Vagina (tissue), 2 donors: ENCODE measurements at regions not wholly inside any gene's neighbourhood (a gene's known extent, or its start where the extent isn't known, plus 50 kb on each side); places are given as distances from the start of the nearest gene placed in this dataset.

ENCODE experiments used
- DNase-seq, 2 donors: peaks; one replicate each; pipeline ENCODE4 v3.0.0-alpha.2; 2017; ENCODE audit errors: extremely low spot score in 2 of 2
- H3K27ac ChIP-seq: fragments of 200-600 bp; sonication (generic); one replicate; pipeline ENCODE4 v1.5.1; 2019
- H3K27me3 ChIP-seq: fragments of 200-600 bp; sonication (generic); one replicate; pipeline ENCODE4 v1.5.1; 2019
- H3K36me3 ChIP-seq, 2 donors: fragments of 200-600 bp; sonication (generic); one replicate each; pipeline ENCODE4 v1.5.1; 2017 to 2019
- H3K4me1 ChIP-seq: fragments of 200-600 bp; sonication (generic); one replicate; pipeline ENCODE4 v1.5.1; 2019
- H3K4me3 ChIP-seq, 2 donors: fragments of 200-600 bp; sonication (generic); 1 replicate in 1 of 2; 2 replicates in 1 of 2; pipeline ENCODE4 v1.5.1; 2016 to 2019
- H3K9me3 ChIP-seq: fragments of 200-600 bp; sonication (generic); one replicate; pipeline ENCODE4 v1.5.1; 2019
- POLR2A ChIP-seq, 2 donors: fragments of 450-650 bp; IDR thresholded peaks; one replicate each; pipeline ENCODE4 v1.6.1; 2017; ENCODE audit warnings: antibody characterized with exemption in 2 of 2, mild to moderate bottlenecking in 2 of 2, moderate library complexity in 2 of 2
- POLR2AphosphoS5 ChIP-seq, 2 donors: sonication (generic); formaldehyde crosslinking; IDR thresholded peaks; one replicate each; pipeline ENCODE4 v1.9.0; 2017; ENCODE audit warnings: antibody characterized with exemption in 2 of 2, mild to moderate bottlenecking in 2 of 2, low read depth in 1 of 2; ENCODE audit not compliant: insufficient read depth in 1 of 2
- intact Hi-C: fragments of 100-400 bp; cut with DNase I; formaldehyde crosslinking; loops from one replicate; pipeline ENCODE4 v1.15.1; 2023
- TF ChIP-seq, protein P1 (sequence below), 3 experiments: fragments of 450-650 bp in 2 of 3; fragments of 200-600 bp in 1 of 3; sonication (generic) in 1 of 3; IDR thresholded peaks; one replicate each; pipeline ENCODE4 v1.5.1; 2017 to 2019; ENCODE audit warnings: antibody characterized with exemption in 3 of 3, mild to moderate bottlenecking in 2 of 3, moderate library complexity in 2 of 3

DNA sequence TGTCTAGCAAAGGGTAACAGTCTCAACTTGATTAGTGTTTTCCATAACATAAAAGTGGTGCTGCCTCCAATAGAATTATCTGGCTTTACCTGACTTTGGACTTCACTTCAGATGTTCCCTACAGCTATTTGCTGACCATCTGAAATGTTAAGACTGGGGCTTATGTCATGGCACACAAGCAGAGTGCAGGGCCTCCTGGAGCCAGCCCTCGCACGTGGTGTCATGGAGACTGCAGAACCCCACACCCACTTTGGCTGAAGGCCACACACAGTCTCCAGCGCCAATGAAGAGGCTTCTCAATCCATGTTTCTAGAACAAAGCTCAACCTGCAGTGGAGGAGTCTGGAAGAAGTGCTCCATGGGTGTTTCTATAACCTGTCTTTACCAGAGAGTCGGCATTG, 169.6 kb upstream of the FRMD6 start:
- H3K4me1 ChIP-seq: peaks cover 11% of the 10 kb centered on the region
- intact Hi-C loops: no loop called here
- TF ChIP-seq, protein P1, sequence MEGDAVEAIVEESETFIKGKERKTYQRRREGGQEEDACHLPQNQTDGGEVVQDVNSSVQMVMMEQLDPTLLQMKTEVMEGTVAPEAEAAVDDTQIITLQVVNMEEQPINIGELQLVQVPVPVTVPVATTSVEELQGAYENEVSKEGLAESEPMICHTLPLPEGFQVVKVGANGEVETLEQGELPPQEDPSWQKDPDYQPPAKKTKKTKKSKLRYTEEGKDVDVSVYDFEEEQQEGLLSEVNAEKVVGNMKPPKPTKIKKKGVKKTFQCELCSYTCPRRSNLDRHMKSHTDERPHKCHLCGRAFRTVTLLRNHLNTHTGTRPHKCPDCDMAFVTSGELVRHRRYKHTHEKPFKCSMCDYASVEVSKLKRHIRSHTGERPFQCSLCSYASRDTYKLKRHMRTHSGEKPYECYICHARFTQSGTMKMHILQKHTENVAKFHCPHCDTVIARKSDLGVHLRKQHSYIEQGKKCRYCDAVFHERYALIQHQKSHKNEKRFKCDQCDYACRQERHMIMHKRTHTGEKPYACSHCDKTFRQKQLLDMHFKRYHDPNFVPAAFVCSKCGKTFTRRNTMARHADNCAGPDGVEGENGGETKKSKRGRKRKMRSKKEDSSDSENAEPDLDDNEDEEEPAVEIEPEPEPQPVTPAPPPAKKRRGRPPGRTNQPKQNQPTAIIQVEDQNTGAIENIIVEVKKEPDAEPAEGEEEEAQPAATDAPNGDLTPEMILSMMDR (IDR thresholded peaks at IDR 0.05): no peak
- TF ChIP-seq POLR2A (IDR thresholded peaks at IDR 0.05) (no peak), POLR2AphosphoS5 (IDR thresholded peaks at IDR 0.05; ENCODE audit: insufficient read depth in 1 of 2, low read depth in 1 of 2) (no peak)
- H3K27me3 ChIP-seq: no peaks in the 10 kb centered on the region
- no peaks in the 10 kb centered on the region for H3K36me3 ChIP-seq
- DNase-seq: no peak
- no peak overlapping the region for H3K4me3 ChIP-seq
- H3K27ac ChIP-seq: no peak overlapping the region
- H3K9me3 ChIP-seq: no peaks in the 10 kb centered on the region

DNA sequence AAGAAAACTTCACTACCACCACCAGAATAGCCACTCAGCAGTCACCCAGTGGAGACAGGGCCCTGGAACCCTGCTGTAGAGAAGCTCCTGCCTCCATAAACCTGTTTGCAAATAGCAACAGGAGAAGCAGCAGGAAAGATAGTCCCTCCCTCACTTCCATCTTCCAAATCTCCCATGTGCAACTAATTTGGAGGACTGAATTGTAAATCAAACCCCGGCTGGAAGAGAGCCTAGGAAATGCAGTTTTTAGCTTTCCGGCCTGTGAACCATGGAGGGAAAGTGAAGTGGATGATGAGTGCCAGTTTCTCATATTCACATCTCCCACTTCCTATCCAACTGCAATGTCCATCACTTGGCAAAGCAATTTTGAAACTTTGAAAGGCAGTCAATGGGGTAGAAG, 167.2 kb upstream of the FRMD6 start:
- intact Hi-C loops: no loop called here
- TF ChIP-seq POLR2A (IDR thresholded peaks at IDR 0.05) (no peak), POLR2AphosphoS5 (IDR thresholded peaks at IDR 0.05; ENCODE audit: insufficient read depth in 1 of 2, low read depth in 1 of 2) (no peak)
- TF ChIP-seq, protein P1 (IDR thresholded peaks at IDR 0.05): no peak
- H3K36me3 ChIP-seq: no peaks in the 10 kb centered on the region
- H3K4me1 ChIP-seq: peaks cover 11% of the 10 kb centered on the region
- H3K9me3 ChIP-seq: no peaks in the 10 kb centered on the region
- no peak overlapping the region for H3K4me3 ChIP-seq
- no peak overlapping the region for H3K27ac ChIP-seq
- no peak for DNase-seq
- no peaks in the 10 kb centered on the region for H3K27me3 ChIP-seq

DNA sequence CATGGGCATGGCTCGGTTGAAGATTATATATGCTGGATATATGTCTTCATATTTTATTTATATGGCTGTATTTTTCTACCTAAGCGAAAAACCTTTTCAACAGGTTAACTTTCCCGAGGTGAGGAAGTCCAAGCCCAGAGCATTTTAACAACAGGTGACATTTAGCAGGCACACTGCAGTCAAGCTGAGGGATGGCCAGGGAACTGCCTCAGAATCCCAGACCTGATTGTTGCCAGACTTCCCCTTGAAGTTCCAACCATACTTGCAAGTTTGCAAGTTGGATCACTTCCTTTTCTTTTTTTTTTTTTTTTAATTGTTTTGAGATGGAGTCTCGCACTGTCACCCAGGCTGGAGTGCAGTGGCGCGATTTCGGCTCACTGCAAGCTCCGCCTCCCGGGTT, 166.0 kb upstream of the FRMD6 start:
- intact Hi-C loops: no loop called here
- H3K4me3 ChIP-seq: no peak overlapping the region
- H3K36me3 ChIP-seq: no peaks in the 10 kb centered on the region
- H3K27ac ChIP-seq: no peak overlapping the region
- peaks cover 11% of the 10 kb centered on the region for H3K4me1 ChIP-seq
- no peaks in the 10 kb centered on the region for H3K27me3 ChIP-seq
- H3K9me3 ChIP-seq: no peaks in the 10 kb centered on the region
- DNase-seq: no peak
- no peak for TF ChIP-seq POLR2A (IDR thresholded peaks at IDR 0.05)
- TF ChIP-seq POLR2AphosphoS5 (IDR thresholded peaks at IDR 0.05; ENCODE audit: insufficient read depth in 1 of 2, low read depth in 1 of 2): no peak
- TF ChIP-seq, protein P1 (IDR thresholded peaks at IDR 0.05): no peak

DNA sequence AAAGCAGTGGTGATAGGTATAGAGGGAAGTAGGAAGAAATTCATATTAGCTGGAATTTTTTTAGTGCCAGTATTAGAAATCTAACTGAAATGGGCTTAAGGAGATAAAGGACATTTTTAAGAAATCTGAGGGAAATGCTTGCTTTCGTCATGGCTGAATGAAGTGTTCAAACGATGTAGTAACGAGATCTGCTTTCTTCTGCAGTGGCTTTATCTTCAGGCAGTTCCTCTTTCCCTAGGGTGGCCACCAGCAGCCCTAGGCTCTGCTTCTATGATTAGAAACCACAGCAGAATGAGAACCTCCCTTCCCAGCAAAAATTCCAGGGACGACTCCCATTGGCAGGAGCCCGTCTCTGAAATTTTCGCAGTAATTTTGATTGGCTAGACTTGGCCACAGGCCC, 163.9 kb upstream of the FRMD6 start:
- TF ChIP-seq, protein P1 (IDR thresholded peaks at IDR 0.05): no peak
- no peak for TF ChIP-seq POLR2A (IDR thresholded peaks at IDR 0.05)
- intact Hi-C loops: no loop called here

DNA sequence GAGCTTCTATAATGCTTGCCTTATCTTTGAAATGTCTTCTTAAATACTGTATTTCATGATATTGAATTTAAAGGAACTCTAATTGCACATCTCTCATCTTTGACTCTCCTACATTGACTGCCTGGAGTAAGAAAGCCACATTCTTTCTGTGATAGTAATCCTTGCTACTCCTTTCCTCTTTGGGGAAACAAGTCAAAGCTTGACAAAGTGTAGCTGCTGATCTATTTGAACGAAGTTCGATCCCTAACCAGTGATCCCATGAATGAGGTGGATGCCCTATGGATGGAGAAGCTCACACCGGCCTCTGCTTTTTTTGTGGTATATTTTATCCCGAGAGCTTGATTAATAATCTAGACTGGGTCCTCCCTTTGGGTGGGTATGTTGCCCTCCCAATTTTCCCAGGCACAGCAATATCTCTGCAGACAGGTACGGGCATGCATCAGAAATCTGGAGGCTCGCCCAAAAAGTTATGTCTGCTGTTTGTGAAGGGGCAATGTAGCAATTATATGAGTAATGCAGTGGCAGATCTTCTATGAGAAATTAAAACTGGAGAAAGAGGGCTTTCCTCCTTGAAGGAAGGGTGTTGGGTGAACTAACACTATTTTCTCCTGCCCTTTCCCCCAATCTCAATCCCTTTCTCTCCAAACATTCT, 163.0 kb upstream of the FRMD6 start:
- no peaks in the 10 kb centered on the region for H3K36me3 ChIP-seq
- intact Hi-C loops: no loop called here
- H3K27me3 ChIP-seq: no peaks in the 10 kb centered on the region
- no peak for DNase-seq
- TF ChIP-seq, protein P1 (IDR thresholded peaks at IDR 0.05): no peak
- TF ChIP-seq POLR2A (IDR thresholded peaks at IDR 0.05) (no peak), POLR2AphosphoS5 (IDR thresholded peaks at IDR 0.05; ENCODE audit: insufficient read depth in 1 of 2, low read depth in 1 of 2) (no peak)
- H3K9me3 ChIP-seq: no peaks in the 10 kb centered on the region
- H3K4me3 ChIP-seq: peak overlapping the region in 1 of 2 donors; percentile 20
- H3K27ac ChIP-seq: peak overlapping the region; percentile 5
- peaks cover 11% of the 10 kb centered on the region for H3K4me1 ChIP-seq

More for the DNA sequence above, 163.9 kb upstream of the FRMD6 start:
- Histone ChIP-seq H3K36me3 (no peaks in the 10 kb centered on the region), H3K4me3 (no peak overlapping the region), H3K27ac (no peak overlapping the region), H3K4me1 (peaks cover 11% of the 10 kb centered on the region), H3K27me3 (no peaks in the 10 kb centered on the region), H3K9me3 (no peaks in the 10 kb centered on the region)
- DNase-seq: no peak
